PC-9 (cell line): ENCODE measurements at regions not wholly inside any gene's neighbourhood (a gene's known extent, or its start where the extent isn't known, plus 50 kb on each side); places are given as distances from the start of the nearest gene placed in this dataset.

ENCODE experiments used
- EZH2 ChIP-seq: fragments of 200-600 bp; sonication (generic); IDR thresholded peaks from 2 replicates; pipeline ENCODE4 v1.8.0; 2017; ENCODE audit warnings: antibody characterized with exemption, low read depth
- TF ChIP-seq, protein P1 (sequence below): fragments of 200-600 bp; sonication (generic); conservative IDR thresholded peaks from 2 replicates; pipeline ENCODE4 v1.6.1; 2017; ENCODE audit warnings: mixed run types, antibody characterized with exemption, mild to moderate bottlenecking, moderate library complexity

DNA sequence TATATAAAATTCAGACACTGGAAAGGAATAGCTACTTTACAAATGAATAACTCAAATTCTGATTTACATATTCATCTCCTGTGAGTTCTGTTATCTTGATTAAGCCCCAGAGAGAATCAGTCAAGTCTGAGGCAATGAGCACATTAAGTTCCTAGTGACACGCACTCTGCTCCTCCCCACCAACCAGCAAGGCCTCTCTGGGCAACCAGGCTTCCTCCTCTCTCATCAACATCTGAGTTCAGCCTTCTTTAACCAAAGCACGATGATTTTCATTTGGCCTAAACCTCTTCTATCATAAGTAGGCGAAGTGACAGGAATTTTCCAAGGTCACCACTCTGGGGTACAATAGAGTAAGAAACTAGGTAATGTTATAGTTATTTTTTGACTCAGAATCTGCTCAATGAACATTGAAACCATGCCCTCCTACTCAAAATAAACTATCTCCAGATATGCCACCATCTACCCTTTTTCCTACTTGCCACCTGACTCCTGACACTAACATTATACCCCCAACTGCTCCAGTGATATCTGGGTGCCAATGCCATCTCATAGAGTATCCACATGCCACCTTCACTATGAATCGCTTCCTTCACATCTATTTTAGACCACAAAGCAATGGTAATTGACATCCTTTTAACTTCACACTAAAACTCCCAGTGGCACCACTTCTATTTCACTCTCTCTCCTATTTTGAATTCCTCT lies 114.8 kb downstream of the FAM76B start:
- TF ChIP-seq, protein P1, sequence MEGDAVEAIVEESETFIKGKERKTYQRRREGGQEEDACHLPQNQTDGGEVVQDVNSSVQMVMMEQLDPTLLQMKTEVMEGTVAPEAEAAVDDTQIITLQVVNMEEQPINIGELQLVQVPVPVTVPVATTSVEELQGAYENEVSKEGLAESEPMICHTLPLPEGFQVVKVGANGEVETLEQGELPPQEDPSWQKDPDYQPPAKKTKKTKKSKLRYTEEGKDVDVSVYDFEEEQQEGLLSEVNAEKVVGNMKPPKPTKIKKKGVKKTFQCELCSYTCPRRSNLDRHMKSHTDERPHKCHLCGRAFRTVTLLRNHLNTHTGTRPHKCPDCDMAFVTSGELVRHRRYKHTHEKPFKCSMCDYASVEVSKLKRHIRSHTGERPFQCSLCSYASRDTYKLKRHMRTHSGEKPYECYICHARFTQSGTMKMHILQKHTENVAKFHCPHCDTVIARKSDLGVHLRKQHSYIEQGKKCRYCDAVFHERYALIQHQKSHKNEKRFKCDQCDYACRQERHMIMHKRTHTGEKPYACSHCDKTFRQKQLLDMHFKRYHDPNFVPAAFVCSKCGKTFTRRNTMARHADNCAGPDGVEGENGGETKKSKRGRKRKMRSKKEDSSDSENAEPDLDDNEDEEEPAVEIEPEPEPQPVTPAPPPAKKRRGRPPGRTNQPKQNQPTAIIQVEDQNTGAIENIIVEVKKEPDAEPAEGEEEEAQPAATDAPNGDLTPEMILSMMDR: no peak
- TF ChIP-seq EZH2: no peak
